ENCODE measurements at regions not wholly inside any gene's neighbourhood (a gene's known extent, or its start where the extent isn't known, plus 50 kb on each side); places are given as distances from the start of the nearest gene placed in this dataset.

DNA sequence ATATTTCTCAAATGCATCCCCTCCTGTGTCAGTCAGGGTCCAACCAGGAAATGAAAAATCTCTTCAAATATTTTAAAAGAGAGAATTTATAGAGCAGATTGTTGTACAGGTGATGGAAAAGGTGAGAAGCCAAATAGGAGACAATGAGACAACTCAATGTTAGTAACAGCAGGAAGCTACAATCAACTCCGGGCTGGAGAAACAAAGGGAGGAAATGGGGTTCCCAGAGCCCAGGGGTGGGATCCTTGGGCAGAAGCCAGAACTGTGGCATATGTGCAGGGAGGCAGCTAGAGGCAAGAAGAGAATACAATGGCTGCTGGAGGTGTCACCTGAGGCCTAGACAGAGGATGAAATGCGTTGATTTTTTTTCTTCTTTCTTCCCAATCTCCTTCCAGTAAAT lies 361.8 kb upstream of the ACTBL2 start:
- no peak for DNase-seq

DNA sequence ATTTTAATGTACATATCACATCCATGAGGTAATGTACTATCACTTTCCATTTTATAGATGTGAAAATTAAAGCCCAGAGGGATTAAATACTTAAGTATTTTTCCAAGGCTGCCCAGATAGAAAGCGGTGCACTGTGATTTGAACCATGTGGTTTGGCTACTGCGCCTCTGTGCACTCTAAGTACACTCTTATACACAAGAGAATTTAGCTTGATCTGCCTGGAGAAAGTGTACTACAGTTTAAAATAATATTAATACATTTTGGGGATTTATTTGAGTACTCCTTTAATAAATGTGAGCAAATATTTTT lies 360.4 kb upstream of the ACTBL2 start:
- no peak for DNase-seq

DNA sequence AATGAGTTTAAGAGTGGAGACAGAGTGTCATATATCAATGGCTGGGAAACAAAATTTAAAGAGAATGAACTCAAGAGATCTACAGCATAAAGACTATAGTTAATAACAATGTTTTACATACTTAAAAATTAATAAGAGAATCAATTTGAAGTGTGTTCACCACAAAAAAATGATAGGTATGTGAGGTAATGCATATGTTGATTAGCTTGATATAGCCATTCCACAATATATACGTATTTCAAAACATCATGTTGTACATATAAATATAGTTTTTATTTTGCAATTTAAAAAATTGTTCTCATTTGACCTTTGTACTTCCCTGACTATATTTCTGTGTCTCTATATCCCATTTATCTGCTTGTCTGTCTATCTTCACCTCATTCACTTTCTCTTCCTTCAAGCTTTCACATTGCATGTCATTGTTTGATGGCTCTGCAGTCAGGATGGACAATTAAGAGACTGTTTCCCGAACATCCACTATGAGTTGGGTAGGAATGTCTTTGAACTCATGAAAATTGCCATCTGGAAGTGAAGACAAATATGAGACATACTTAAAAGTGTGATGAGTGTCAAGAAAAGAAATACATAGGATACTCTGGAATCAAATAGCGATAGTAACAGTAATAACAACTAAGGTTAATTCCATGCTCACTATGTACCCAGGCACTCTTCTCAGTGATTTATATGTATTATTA lies 359.9 kb upstream of the ACTBL2 start:
- no peak for DNase-seq

DNA sequence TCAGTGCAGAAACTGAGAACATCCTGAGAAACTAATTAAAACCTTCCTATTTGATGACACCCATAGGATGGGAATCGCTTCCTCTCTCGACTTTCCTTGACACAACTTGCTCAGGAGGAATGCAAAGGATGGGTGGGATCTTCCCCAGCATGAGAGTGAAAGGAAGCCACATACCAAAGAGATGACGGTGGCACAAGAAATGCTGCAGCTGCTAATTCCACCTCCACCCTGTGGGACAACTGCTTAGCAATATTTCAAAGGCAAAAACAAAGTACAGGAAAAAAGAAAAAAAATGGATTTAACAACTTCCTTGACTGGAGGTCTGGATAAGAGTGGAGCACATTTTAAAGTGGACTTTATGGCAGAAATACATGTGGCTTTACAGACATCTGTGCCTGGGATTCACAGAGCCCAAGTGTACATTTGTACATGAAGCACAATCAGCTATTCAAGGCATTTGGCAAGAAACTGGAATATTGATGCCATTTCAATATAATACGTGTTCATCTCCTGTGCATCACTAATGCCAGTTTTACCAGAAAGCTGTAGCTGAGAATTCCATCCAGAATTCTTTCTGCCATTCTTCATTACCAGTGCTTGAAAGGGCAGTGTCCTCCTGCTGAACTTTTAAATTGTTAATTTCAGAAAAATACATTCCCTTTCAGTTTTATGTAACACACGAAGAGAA lies 359.2 kb upstream of the ACTBL2 start:
- DNase-seq = no peak

DNA sequence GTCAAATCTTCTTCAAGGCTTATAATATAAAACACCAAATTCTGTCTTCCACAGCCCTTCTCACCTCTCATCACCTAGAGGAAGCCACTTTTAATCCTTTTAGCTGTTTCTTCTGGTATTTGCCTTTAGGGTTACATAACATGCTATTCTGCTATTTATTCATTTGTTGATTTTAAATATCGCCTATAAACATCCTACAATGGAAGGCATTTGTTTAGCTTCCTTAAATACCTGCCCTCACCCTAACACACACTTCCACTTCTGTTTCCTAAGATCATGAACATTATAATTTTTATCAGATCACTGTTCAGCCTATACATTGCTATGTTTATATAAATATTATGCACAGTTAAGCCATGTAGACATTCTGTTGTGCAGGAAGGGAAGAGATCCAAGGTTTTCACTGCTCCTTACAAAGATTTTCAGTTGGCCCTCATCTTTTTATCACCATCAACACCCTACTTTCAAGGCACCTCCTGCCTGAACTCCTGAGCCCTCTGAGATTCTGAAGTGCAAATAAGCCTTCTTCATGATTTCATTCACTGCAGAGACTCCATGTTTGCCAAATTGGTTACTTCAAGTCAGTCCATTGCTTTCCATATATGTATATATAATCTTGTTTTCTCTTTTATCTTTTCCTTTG lies 356.9 kb upstream of the ACTBL2 start:
- no peak for DNase-seq

DNA sequence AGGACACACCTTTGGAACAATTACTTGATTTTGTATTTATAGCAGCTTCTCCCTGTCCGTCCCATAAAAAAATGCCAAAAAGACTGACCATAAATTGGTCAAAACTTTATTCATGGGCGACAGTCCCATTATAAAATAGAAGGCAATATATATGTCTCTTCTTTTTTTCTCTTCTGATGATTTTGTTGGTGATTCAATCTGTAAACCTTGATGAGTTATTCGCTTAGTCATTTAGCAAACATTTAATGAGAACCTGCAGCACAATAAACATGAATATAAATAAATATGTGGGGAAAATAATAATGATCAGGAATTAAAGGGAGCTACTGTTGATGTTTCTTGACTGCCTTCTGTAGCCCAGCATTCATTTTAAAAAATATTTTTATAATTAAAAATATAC lies 356.4 kb upstream of the ACTBL2 start:
- no peak for DNase-seq

DNA sequence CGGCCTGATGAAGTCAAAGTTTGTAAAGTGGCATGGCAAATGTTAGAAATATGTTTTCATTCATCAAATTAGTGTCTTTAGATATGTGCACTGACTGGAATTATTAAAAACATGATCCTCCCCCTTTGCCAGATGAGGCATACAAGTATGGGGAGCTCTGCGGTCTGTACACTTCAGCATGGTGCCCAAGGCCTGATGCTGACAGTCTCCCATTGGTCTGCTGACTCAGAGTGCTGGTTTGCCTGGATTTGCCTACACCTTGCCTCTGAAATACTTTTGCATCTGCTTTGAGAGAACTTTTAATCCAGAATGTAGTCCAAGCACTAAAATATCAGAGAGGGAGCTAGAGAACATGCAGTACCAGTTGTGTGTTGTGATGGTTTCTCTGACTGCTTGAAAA lies 354.3 kb upstream of the ACTBL2 start:
- DNase-seq = no peak

DNA sequence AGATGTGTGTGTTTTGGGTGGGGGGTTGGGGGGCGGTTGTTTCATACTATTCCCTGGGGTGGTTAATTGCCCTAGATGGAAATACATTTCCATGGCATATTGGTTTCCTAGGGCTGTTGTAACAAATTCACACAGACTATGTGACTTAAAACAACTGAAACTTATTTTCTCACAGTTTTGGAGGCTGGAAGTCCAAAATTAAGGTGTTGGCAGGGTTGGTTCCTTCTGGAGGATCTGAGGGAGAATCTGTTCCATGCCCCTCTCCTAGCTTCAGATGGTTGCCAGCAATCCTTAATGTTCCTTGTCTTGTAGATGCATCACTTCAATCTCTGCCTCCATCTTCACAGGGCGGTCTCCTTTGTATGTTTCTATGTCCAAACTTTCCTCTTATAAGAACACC lies 353.7 kb upstream of the ACTBL2 start:
- no peak for DNase-seq

DNA sequence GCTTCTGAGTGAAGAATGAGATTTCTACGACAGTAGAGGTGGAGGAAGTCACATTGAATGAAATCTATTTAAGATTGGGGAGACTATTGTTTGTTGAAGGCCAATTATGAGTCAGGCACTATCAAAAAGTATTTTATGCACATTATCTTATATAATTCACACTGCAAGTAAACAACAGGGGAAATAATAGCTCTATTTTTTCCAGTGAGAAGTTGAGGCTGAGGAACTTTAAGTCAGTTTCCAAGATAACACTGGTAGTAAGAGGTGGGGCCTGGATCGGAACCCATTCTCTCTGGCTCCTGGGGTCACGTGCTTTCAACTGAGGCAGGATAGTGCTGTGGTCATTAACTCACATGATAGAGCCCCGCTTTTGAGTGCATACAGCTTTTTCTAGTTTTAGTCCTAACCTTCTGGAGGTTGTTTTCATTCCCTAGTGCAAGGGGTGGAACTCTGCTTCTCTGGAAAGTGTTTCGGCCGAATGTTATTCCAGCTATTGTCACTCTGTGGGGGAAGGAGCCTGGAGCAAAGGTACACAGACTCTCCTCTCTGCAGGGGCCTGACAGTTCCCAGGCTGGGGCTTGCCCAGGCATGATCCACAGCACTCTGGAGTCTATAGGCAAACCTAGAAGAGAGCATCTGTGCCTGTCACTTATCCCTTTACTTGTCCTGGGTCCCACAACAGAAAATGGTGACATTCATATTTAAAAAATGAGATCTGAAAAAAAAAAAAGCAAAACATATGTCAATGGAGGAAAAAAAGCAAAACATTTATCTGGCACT lies 352.4 kb upstream of the ACTBL2 start:
- no peak for DNase-seq

DNA sequence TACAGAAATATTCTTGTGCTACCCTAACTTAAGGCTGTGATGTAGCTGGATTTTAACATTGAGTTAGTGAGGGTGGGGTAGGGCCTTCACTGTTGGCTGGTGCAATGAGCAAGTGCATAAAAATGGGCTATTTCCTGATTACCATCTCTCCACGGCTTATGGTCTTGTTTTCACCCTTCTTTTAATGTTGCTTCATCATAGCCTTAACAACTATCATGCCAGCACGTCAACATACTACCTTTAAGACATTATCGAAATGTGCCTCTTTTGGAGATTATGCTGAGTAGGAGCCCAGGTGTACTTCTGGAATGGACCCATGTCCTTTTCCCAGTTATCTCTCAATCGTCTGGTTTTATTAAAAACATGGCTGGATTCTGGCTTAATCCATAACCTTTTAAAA lies 350.9 kb upstream of the ACTBL2 start:
- no peak for DNase-seq

DNA sequence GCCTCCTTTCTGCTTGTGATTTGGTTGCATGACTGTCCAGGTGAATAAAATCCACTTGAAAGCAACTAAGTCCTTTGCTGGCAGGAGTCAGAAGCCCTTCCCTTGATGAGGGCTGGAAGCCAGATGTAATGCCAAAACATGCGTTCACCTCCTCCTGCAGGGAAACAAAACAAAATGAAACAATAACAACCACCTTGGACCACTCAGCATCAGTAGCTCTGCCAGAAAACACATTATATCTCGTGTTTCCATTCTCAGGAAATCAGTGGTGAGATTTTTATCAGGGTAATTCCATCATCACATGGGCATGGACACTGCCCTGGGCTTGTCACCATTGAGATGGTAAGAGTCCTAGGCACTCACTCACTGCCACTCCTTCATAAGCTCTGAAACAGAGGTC lies 350.3 kb upstream of the ACTBL2 start:
- no peak for DNase-seq

DNA sequence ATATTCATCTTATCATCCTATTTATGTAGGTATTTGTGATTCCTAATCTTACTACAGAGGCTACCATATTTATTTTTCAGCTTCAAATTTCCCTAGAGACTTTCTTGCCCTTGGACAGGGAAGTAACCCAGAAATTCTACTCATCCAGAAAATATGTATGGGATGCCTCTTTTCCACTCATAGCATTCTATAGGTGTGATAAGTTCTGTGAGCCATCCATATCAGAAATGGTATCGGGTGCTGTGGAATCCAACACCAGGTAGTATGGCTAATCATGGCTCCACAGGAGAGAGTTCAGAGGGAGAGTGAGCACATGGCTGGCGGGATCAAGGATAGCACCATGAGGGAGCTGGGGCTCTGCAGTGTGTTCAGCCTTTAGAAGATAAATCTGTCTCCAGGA lies 349.3 kb upstream of the ACTBL2 start:
- no peak for DNase-seq

DNA sequence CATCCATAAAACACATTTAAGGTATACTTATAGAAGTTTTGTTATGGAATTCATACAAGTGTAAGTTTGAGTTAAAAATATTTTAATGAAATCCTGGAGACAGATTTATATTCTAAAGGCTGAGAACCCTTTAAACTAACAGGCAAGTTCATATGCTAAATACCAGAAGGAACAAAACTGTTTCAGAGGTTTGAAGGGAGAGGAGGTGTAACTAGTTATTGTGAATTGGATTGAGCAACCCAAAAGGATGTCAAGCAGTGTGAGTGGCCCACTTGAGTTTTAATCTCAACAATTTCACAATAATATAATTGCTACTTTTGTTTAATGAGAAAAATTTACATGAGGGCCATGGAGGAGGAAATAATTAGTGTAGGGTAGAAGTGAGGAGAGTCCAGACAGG lies 348.5 kb upstream of the ACTBL2 start:
- no peak for DNase-seq

DNA sequence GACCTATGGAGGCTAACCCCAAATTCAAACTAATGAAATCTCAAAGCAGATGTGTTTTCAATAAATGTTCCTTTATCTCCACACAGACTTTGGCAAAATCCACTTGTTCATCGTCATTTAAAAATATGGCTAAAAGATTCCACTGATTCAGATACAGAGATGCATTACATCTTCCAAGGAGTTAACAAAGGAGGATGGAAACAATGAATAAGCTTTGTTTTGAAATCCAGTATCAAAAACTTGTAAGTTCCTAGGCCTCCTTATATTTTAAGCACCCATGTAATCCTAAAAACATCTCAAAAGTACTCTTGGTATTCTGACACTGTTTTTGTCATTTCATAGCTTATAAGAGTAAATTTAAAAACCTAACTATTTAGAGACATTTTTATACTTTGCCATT lies 345.6 kb upstream of the ACTBL2 start:
- DNase-seq = no peak

DNA sequence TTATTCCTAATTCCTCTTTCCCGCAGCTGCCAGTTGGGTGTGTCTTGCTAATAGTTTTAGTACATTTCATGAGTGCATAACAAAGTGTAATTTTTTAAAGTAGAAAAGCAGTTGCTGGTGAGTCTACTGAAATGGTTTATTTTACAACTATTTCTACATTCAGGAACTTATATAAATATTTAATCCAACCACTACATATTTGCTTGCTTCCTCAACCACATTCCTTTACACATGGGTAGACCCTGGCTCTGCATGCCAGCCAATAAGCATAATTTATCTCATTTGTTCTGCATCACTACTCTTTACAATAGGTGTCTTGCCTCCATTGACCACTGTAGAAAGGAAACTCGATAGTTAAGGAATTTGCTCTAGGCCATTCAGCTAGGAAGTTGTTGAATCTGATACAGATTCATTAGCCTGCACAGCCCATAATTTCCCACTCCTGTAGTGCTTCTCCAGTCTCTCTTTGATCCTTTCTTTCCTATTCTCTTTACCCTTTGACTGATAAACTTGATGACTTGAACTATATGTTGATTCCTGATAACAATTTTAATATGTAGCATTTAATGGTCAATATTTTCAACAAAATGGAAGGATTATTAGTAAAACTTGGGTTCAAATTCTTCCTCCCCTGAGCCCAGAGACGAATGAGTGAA lies 342.5 kb upstream of the ACTBL2 start:
- DNase-seq = no peak

DNA sequence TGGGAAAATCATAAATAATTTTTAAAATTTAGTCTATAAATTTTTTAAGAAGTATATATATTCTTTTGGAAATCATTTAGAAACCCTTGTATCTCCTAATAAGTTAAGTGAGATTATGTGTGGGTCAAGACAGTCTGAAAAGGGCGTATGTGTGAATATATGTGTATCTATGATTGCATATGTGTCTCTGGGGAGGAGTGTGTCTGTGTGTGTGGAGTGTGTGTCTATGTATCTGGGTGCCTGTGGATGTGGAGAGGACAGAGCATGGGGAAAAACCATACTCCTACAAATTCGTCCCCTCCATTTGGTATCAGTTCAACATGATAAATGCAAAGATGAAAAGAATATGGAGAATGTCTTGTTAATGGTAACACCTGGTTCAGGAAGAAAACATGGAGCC lies 342.0 kb upstream of the ACTBL2 start:
- DNase-seq = no peak

DNA sequence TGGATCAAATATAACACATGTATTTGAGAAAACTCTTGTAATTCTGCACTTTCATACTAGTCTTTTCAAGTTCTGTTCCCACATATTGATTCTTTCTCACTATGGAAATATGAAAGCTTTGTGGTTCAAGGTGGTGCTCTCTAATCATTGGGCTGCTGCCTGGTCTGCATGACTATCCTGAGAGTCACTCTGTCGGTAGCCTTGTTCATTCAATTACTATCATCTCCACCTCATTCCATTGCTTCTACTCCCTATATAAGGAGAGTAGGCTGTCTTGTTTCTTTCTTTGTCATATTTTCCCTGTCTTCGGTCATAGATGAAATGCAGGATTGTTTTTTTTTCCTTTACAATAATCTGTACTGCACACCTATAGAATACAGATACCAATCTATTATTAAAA lies 341.4 kb upstream of the ACTBL2 start:
- no peak for DNase-seq

DNA sequence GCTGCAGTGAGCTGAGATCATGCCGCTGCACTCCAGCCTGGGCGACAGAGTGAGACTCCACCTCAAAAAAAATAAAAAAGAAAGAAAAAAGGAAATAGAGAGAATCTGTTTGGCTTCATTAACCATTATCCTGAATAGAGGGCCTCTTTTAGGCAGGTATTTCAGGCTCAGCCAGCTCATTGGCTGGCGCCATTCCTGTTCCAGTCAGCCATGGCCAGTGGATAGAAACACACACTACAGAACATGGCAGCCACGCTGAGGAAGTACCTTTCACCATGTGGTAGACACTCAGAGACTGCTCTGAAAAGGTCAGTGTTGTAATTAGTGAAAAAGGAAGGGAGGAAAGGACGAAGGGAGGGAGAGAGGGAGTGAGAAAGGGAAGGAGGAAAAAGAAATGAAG lies 340.0 kb upstream of the ACTBL2 start:
- no peak for DNase-seq

DNA sequence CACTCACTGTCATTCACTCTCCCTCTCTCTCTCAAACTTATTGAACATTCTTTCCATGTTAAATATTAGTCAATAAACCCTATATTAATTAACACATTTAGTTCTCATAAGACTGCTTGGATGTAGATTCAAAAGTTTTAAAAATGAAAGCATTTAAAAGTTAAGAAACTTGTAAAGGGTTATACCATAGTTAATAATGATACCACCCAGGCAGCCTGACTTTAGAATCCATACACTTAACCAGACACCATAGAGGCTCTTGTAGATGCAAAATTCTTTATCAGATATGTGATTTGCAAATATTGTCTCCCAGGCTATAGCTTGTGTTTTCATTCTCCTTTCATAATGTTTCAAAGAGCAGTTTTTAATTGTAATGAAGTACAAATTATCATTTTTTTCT lies 335.8 kb upstream of the ACTBL2 start:
- no peak for DNase-seq

DNA sequence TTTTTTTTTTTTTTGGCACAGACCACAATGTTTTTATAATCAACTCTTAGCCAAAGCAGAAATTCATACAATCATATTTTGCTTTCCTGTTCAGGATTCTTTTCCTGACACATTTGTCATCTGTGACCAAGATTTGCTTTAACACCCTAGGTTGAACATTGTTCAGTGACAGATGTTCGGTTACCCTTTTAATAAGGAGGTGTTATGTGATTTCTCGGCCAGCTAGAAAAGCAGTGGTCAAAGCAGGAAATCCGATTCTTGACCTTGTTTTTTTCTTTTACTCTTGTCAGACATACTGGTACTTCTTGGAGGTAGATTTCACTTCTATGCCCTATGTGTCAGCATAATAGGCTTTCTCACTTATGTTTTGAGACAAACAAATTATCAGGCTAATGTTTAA lies 335.3 kb upstream of the ACTBL2 start:
- no peak for DNase-seq

DNA sequence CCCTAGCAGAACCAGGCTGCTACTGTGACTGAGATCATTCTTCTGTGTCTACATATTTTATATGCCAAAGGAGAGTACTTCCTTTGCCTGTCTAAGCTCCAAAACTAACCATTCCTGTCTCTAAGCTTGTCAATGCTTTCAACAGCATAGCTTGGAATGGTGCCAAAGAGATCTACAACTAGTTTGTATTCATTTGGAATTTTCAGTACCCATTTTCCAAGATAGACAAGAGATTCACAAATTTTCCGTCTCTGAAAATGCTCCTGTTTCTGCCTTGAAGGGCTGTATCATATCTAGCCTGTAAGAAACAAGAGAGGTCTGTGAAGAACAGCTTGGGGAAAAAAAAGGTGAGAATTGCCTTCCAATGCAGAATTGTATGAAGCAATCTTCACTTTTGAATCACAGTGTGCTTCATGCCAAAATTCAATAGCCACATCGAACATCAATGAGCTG lies 334.4 kb upstream of the ACTBL2 start:
- DNase-seq = no peak

DNA sequence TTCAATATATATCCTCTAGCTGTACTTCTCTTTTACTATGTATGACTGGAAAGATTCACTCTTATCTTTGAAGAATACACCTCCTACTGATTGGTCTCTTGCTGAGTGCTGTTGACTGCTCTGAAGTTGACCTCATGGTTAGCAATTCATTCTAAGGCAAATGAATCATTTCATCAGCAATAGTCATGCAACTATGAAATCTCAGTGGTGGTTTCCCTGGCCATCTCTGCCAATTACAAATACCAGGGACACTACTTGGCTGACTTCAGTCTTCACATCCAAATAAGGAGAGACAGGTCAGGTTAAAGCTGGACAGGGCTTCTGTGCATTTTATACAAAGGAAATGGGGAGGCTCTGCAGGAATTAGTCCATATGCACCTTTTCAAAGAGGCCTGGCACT lies 333.5 kb upstream of the ACTBL2 start:
- DNase-seq = no peak

All from hypothalamus (tissue), 51 donors.